ENCODE measurements at regions not wholly inside any gene's neighbourhood (a gene's known extent, or its start where the extent isn't known, plus 50 kb on each side); places are given as distances from the start of the nearest gene placed in this dataset.

- no peak for DNase-seq
Observed at GRCh38 chr20:57004951-57005933, 261.2 kb downstream of the BMP7 start.

GRCh38 chr20:57006411-57007170, 259.9 kb downstream of the BMP7 start:
- no peak for DNase-seq

GRCh38 chr20:57007171-57007540, 259.3 kb downstream of the BMP7 start:
- no peak for DNase-seq

GRCh38 chr20:57008217-57008616, 258.2 kb downstream of the BMP7 start:
- no peak for DNase-seq

GRCh38 chr20:57009355-57009754, 257.1 kb downstream of the BMP7 start:
- DNase-seq, result no peak

DNA sequence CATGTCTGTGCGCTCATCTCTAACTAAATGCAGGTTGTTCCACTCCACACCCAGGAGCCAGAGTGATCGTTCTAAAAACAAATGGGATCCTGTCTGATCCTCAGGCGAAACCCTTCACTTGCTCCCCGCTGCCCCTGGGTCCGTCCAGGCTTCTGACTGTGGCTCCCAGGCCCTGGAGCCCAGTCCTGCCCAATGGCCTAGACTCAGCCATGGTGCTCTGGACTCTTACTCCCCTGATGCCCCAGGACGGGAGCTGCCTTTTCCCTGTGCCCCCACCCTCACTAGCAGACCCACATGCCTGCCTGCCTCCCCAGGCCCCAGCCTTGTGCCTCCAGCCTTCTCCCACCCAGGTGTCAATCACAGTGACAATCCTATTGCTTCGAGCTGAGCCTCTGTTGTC, 256.7 kb downstream of the BMP7 start:
- no peak for DNase-seq

- no peak for DNase-seq
Observed at GRCh38 chr20:57012691-57013090, 253.8 kb downstream of the BMP7 start.

DNA sequence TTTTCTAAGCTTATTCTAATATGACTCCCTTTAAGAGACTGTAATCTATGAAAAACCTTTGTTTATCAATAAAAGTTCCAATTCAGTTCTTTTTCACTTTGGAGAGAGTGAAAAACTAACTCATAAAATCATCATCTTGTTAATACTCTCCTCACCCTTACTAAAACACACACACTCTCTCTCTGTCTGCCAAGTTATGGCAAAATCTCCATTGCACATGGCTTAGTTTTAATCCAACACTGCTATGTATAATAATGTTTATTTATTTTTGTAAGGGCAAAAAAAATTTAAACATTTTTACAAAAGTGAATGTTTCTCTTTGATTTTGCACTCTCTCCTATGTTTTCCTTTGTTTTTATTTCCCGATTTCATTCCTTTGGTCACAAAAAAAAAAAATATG, 253.2 kb downstream of the BMP7 start:
- DNase-seq, result no peak

GRCh38 chr20:57013741-57014140, 252.7 kb downstream of the BMP7 start:
- no peak for DNase-seq

- DNase-seq, result no peak
Observed at GRCh38 chr20:57020364-57020763, 246.1 kb downstream of the BMP7 start.

DNA sequence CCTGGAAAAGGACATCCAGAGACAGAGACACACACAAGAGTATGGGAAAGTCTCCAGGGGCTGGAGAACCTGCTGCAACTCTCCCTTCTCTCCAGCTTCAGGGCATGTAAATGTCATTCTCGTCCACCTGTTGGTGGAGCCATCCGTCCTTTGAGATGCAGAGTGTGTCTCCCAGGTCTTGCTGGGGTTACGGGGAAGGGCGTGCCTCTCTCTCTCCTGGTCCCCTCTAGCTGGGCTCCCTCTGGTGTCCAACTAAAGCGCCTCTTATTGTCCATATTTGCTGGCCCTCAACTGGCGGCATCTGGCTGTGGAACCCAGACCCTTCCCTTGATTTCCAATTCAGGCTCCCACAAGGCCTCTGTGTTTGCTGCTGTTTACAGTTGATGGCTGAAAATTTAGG, 244.1 kb downstream of the BMP7 start:
- no peak for DNase-seq

DNA sequence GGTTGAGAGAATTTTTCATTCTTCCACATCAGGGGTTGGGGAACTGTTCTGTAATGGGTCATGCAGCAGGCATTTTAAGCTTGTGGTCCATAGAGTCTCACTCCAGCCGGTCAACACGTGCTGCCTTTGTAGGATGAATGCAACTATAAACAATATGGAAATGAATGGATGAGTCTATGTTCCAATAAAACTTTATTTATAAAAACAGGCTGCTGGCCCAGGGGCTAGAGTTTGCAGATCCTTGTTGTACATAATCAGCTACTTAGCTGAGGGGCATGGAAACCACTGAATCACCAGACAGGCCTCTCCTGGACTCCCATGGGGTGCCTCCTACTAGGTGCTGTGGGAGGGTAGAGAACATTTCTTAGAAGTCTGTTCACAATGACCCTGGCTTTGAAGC, 243.4 kb downstream of the BMP7 start:
- no peak for DNase-seq

DNA sequence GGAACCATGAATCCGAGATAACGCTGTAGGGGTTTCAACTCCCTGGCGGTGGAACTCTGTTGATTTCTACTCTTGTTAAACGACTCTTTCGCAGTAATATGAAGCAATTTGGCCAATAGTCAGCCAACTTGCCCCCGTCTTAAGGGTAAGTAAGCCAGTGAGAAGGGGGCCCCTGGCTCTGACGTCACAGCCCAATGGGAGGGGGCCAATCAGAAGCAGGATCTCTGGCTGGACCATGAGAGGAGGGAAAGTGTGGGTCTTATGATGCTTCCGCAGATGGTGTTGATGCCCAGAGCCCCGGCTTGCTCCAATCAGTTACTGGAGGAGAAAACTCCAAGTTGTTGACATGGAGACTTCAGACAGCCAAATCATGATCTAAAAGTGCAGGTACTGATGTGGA, 242.4 kb downstream of the BMP7 start:
- no peak for DNase-seq

DNA sequence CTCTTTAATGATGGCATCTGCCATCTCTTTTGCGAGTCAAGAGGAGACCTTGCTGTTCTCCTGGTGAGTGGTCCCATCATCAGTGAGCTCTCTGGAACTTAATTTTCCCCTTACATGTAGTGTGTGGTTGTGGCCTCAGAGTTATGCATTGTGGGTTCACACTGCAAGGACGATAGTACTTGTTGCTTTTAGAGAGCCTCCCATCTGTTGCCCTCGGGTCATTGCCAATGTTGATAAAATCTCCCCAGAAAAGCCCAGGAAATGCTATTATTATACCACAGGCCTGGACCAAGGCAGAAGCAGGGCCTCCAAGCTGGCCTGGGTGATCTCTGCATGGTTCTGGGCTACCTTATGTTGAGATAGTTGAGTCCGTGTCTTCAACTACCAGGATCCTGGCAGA, 241.6 kb downstream of the BMP7 start:
- DNase-seq, result no peak

GRCh38 chr20:57025261-57025660, 241.2 kb downstream of the BMP7 start:
- DNase-seq, result no peak

DNA sequence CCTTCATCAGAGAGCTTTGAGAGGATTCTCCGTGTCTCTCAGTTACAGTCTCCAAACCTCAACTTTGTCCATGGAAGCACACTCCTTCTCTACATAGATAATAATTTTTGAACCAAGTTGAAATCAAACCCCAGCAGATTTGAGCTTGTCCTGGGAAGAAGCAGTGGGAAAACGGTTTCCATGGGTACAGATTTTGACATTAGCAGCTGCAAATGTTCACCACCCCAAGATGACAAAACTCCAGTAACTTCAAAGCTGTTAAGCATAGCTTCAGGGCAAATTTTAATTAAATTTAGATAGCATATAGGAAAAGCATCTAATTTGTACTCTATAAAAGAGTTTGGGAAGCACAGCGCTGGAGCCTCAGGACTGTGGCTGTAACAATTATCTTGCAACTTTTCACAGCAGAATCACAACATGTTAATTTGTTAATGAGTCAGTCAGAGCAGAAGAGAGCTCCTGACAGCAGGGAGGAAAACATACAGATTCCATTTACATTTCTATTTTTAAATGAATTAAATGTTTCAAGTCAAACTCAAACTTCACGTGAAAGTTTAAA, 240.7 kb downstream of the BMP7 start:
- no peak for DNase-seq

- no peak for DNase-seq
Observed at GRCh38 chr20:57027777-57028176, 238.7 kb downstream of the BMP7 start.

- DNase-seq, result no peak
Observed at GRCh38 chr20:57030611-57031600, 235.5 kb downstream of the BMP7 start.

DNA sequence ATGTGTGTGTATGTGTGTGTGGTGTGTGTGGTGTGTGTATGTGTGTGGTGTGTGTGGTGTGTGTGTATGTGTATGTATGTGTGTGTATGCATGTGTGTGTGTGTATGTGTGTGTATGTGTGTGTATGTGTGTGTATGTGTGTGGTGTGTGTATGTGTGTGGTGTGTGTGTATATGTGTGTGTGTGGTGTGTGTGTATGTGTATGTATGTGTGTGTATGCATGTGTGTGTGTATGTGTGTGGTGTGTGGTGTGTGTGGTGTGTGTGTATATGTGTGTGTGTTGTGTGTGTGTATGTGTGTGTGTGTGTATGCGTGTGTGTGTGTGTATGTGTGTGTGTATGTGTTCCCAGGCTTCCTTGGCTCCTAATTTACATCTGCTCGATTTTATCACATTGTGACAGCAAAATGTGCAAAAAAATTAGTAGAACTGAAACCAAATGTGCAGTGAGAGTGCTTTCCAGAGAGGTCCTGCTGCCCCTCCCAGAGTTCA, 234.5 kb downstream of the BMP7 start:
- DNase-seq, result no peak

GRCh38 chr20:57032847-57033246, 233.6 kb downstream of the BMP7 start:
- DNase-seq, result no peak

DNA sequence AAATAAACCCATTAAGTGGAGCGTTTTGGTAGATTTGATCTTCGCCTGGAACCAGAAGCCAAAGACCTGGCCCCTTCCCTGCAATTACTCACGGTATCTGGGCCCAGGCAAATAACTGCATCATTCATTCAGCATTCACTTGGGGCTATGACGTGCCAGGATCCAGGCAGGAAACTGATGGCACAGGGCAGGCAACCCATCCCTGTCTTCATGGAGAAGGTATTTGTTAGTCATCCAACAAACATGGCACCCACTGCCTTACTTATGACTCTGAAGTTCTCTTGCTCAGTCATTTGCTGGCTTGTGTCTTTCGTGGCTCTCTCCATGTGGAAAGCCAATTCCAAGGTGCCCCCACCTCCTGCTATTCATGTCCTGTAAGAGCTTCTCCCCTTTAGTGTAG, 232.4 kb downstream of the BMP7 start:
- no peak for DNase-seq

GRCh38 chr20:57037689-57038088, 228.8 kb downstream of the BMP7 start:
- DNase-seq, result no peak

Measured in stimulated activated CD4-positive, alpha-beta T cell treated with anti-CD3 and anti-CD28 coated beads, Interleukin-4, amount 100 ng/mL, for 4 hours (primary cell).